IMR-90 (cell line): ENCODE measurements at regions not wholly inside any gene's neighbourhood (a gene's known extent, or its start where the extent isn't known, plus 50 kb on each side); places are given as distances from the start of the nearest gene placed in this dataset.

Experiments
- ATAC-seq: fragments of 200-7000 bp; cut with Tn5 transposase; 2 replicates; pipeline ENCODE4 v1.9.1; 2020; ENCODE audit warnings: low read depth, mild to moderate bottlenecking, moderate library complexity
- BruUV-seq: library from RNA; stranded (reverse); fragments of 400-500 nt; replicated peaks from 2 replicates; lab custom pipeline; 2021; lab: Mats Ljungman, UMichigan
- CTCF ChIA-PET: fragments of 300-600 bp; formaldehyde crosslinking; extraction: SDS; loops from one replicate; lab custom pipeline; 2021; ENCODE audit warnings: antibody characterized with exemption; lab: Yijun Ruan, JAX
- POLR2A ChIA-PET: fragments of 300-600 bp; sonication (Branson Sonifier 250); formaldehyde crosslinking; loops from one replicate; lab custom pipeline; 2022; ENCODE audit warnings: antibody characterized with exemption; ENCODE audit not compliant: unreplicated experiment; lab: Charles Lee
- DNase-seq: peaks from one replicate; pipeline ENCODE4 v3.0.0; 2013
- H2AFZ ChIP-seq: replicated peaks from 2 replicates; pipeline ENCODE3; 2013; ENCODE audit warnings: low read length, mild to moderate bottlenecking; ENCODE audit not compliant: poor library complexity
- H2AK5ac ChIP-seq: 2 replicates; pipeline ENCODE4 v1.6.1; 2013; ENCODE audit warnings: low read depth, low read length, inconsistent platforms
- H2AK9ac ChIP-seq: replicated peaks from 2 replicates; pipeline ENCODE3; 2013; ENCODE audit warnings: mild to moderate bottlenecking, low read depth, low read length, moderate library complexity; ENCODE audit not compliant: poor library complexity
- H2BK120ac ChIP-seq: 2 replicates; pipeline ENCODE4 v1.6.1; 2013; ENCODE audit warnings: low read depth, low read length, inconsistent platforms
- H2BK15ac ChIP-seq: 3 replicates; pipeline ENCODE4 v1.6.1; 2013; ENCODE audit warnings: low read depth, low read length, inconsistent platforms
- H2BK20ac ChIP-seq: 2 replicates; pipeline ENCODE4 v1.6.1; 2013; ENCODE audit warnings: low read depth, mild to moderate bottlenecking, inconsistent platforms, low read length, moderate library complexity
- H2BK5ac ChIP-seq: 2 replicates; pipeline ENCODE4 v1.6.1; 2013; ENCODE audit warnings: mild to moderate bottlenecking, low read depth, low read length, inconsistent platforms; ENCODE audit not compliant: poor library complexity, severe bottlenecking
- H3K14ac ChIP-seq: replicated peaks from 2 replicates; pipeline ENCODE4 v1.6.1; 2013; ENCODE audit warnings: low read depth, low read length, inconsistent platforms
- H3K18ac ChIP-seq: 2 replicates; pipeline ENCODE4 v1.6.1; 2013; ENCODE audit warnings: low read depth, low read length, control low read depth
- H3K23ac ChIP-seq: 2 replicates; pipeline ENCODE4 v1.6.1; 2013; ENCODE audit warnings: low read depth, low read length, inconsistent platforms
- H3K27ac ChIP-seq: 2 replicates; pipeline ENCODE4 v1.5.1; 2013; ENCODE audit warnings: mild to moderate bottlenecking, control low read depth, low read length; ENCODE audit not compliant: insufficient read depth
- H3K27me3 ChIP-seq: 2 replicates; pipeline ENCODE4 v1.6.1; 2013; ENCODE audit warnings: low read length; ENCODE audit not compliant: control insufficient read depth, insufficient read depth
- H3K36me3 ChIP-seq: 2 replicates; pipeline ENCODE4 v1.6.1; 2013; ENCODE audit warnings: low read length, mixed read lengths; ENCODE audit not compliant: control insufficient read depth, insufficient read depth
- H3K4ac ChIP-seq: 2 replicates; pipeline ENCODE4 v1.6.1; 2013; ENCODE audit warnings: low read depth, low read length, inconsistent platforms
- H3K4me1 ChIP-seq: 2 replicates; pipeline ENCODE4 v1.6.1; 2013; ENCODE audit warnings: low read length, mixed read lengths; ENCODE audit not compliant: control insufficient read depth, insufficient read depth
- H3K4me2 ChIP-seq: 2 replicates; pipeline ENCODE4 v1.6.1; 2013; ENCODE audit warnings: low read depth, mild to moderate bottlenecking, control low read depth, low read length, moderate library complexity
- H3K4me3 ChIP-seq: 2 replicates; pipeline ENCODE4 v1.5.1; 2013; ENCODE audit warnings: low read depth, mild to moderate bottlenecking, control low read depth, low read length, moderate library complexity; ENCODE audit not compliant: insufficient read depth
- H3K56ac ChIP-seq: 2 replicates; pipeline ENCODE4 v1.6.1; 2013; ENCODE audit warnings: low read length, inconsistent platforms; ENCODE audit not compliant: insufficient read depth; ENCODE audit errors: extremely low read depth
- H3K79me1 ChIP-seq, 2 experiments: 2 replicates each; pipeline ENCODE4 v1.6.1; 2013; ENCODE audit warnings: low read length in 2 of 2, inconsistent platforms in 1 of 2, low read depth in 1 of 2
- H3K9ac ChIP-seq: 2 replicates; pipeline ENCODE4 v1.6.1; 2013; ENCODE audit warnings: low read depth, low read length, control low read depth
- H3K9me1 ChIP-seq: 2 replicates; pipeline ENCODE4 v1.6.1; 2013; ENCODE audit warnings: low read length, inconsistent platforms; ENCODE audit not compliant: insufficient read depth
- H3K9me3 ChIP-seq: 2 replicates; pipeline ENCODE4 v1.6.1; 2013; ENCODE audit warnings: low read length; ENCODE audit not compliant: control insufficient read depth, insufficient read depth
- H4K20me1 ChIP-seq: 2 replicates; pipeline ENCODE4 v1.6.1; 2013; ENCODE audit warnings: low read length, inconsistent platforms; ENCODE audit not compliant: insufficient read depth
- H4K5ac ChIP-seq: 2 replicates; pipeline ENCODE4 v1.6.1; 2013; ENCODE audit warnings: mild to moderate bottlenecking, low read depth, low read length, control low read depth
- H4K8ac ChIP-seq, 2 experiments: 2 replicates each; pipeline ENCODE4 v1.6.1; 2013; ENCODE audit warnings: low read depth in 2 of 2, low read length in 2 of 2, control low read depth in 1 of 2, inconsistent platforms in 1 of 2
- H4K91ac ChIP-seq: 2 replicates; pipeline ENCODE4 v1.6.1; 2013; ENCODE audit warnings: low read depth, low read length, inconsistent platforms; ENCODE audit not compliant: insufficient read depth
- BHLHE40 ChIP-seq: fragments of 150-350 bp; IDR thresholded peaks from 2 replicates; pipeline ENCODE4 v1.6.1; 2016; ENCODE audit warnings: mild to moderate bottlenecking, low read depth, low read length
- CEBPB ChIP-seq: IDR thresholded peaks from 2 replicates; pipeline ENCODE4 v1.6.1; 2012; ENCODE audit warnings: low read depth, low read length, improper control_type of control experiment
- CHD1 ChIP-seq: IDR thresholded peaks from 2 replicates; pipeline ENCODE4 v1.6.1; 2012; ENCODE audit warnings: low read depth, low read length, improper control_type of control experiment
- FOS ChIP-seq: fragments of 150-350 bp; IDR thresholded peaks from 2 replicates; pipeline ENCODE4 v1.6.1; 2016; ENCODE audit warnings: low read depth, low read length
- MAFK ChIP-seq: IDR thresholded peaks from 2 replicates; pipeline ENCODE4 v1.6.1; 2012; ENCODE audit warnings: low read depth, low read length, improper control_type of control experiment
- MAZ ChIP-seq: IDR thresholded peaks from 2 replicates; pipeline ENCODE4 v1.6.1; 2012; ENCODE audit warnings: low read depth, mild to moderate bottlenecking, low read length, improper control_type of control experiment, moderate library complexity, borderline replicate concordance
- MXI1 ChIP-seq: IDR thresholded peaks from 2 replicates; pipeline ENCODE4 v1.6.1; 2012; ENCODE audit warnings: low read depth, mild to moderate bottlenecking, low read length, moderate library complexity, borderline replicate concordance
- NFE2L2 ChIP-seq: fragments of 150-350 bp; IDR thresholded peaks from 2 replicates; pipeline ENCODE4 v1.6.1; 2016; ENCODE audit warnings: low read depth, mild to moderate bottlenecking, low read length
- POLR2A ChIP-seq: IDR thresholded peaks from 2 replicates; pipeline ENCODE4 v1.6.1; 2012; ENCODE audit warnings: mild to moderate bottlenecking, low read depth, low read length
- RAD21 ChIP-seq: IDR thresholded peaks from 2 replicates; pipeline ENCODE4 v1.6.1; 2012; ENCODE audit warnings: low read length, improper control_type of control experiment
- RCOR1 ChIP-seq: IDR thresholded peaks from 2 replicates; pipeline ENCODE4 v1.6.1; 2012; ENCODE audit warnings: mild to moderate bottlenecking, low read length, improper control_type of control experiment; ENCODE audit not compliant: insufficient replicate concordance
- RFX5 ChIP-seq: IDR thresholded peaks from 2 replicates; pipeline ENCODE4 v1.8.0; 2012; ENCODE audit warnings: low read depth, mild to moderate bottlenecking, low read length, moderate library complexity
- SMC3 ChIP-seq: fragments of 150-350 bp; IDR thresholded peaks from 2 replicates; pipeline ENCODE4 v1.6.1; 2016; ENCODE audit warnings: low read depth, mild to moderate bottlenecking, antibody characterized with exemption, low read length, moderate library complexity
- WGBS, 2 experiments: methylation state at CpG; one replicate each; pipeline versions ENCODE4 v1.1.5 to v1.1.7; 2013; ENCODE audit warnings: missing lambda C conversion rate in 2 of 2; ENCODE audit not compliant: insufficient read length in 1 of 2; ENCODE audit errors: extremely low coverage in 2 of 2; 5-methylcytosine and 5-hydroxymethylcytosine counted together
- dilution Hi-C: fragments of 300-500 bp; cut with HindIII; formaldehyde crosslinking; loops from one replicate; pipeline ENCODE4 v1.14.3; 2018; ENCODE audit warnings: low sequenced_read_pairs; ENCODE audit not compliant: unreplicated experiment
- in situ Hi-C: fragments of 300-500 bp; cut with MboI; formaldehyde crosslinking; loops from 3 replicates; pipeline ENCODE4 v1.14.3; 2019; ENCODE audit warnings: low sequenced_read_pairs, inconsistent platforms, mixed read lengths
- intact Hi-C: fragments of 100-400 bp; cut with micrococcal nuclease; formaldehyde crosslinking; loops from 2 replicates; pipeline ENCODE4 v1.10.0; 2022
- TF ChIP-seq, protein P1 (sequence below): fragments of 150-350 bp; IDR thresholded peaks from 2 replicates; pipeline ENCODE4 v1.6.1; 2016; ENCODE audit warnings: low read depth, mild to moderate bottlenecking, low read length, moderate library complexity, borderline replicate concordance
- TF ChIP-seq, protein P2 (sequence below): conservative IDR thresholded peaks from 2 replicates; pipeline ENCODE4 v1.5.1; 2012; ENCODE audit warnings: mild to moderate bottlenecking, low read depth, low read length, improper control_type of control experiment
- TF ChIP-seq, protein P3 (sequence below): fragments of 150-350 bp; IDR thresholded peaks from 2 replicates; pipeline ENCODE4 v1.6.1; 2017; ENCODE audit warnings: mild to moderate bottlenecking, antibody characterized with exemption, low read length, low read depth

DNA sequence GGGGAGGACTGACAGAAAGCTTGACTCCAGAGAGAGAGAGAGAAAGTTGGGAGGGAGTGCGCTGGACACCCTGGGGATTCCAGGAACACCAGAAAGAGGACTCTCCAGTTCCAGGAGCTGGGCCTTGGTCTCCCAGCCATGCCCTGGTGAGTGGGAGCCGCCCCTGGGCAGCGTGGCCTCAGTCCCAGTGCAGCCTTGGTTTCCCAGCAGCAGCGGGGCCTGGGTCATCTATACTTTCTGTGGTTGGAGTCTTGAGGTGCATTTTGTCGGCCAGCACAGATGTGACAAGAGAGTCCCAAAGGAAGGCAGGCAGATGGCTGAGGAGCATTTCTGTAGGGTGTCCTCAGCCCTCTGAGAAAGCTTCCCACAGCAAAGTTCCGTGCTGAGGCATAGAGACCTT is 334.7 kb upstream of the ZNF32 start:
- POLR2A ChIA-PET = no interaction called here
- Histone ChIP-seq H2AK9ac (no peak overlapping the region), H2AFZ (no peak overlapping the region), H2BK5ac (no peak overlapping the region), H3K9me3 (peaks cover 4% of the 10 kb centered on the region; the same call in 1 of the 2 replicates), H3K4me1 (no peaks in the 10 kb centered on the region), H3K27ac (no peak overlapping the region), H3K36me3 (no peaks in the 10 kb centered on the region), H2BK15ac (no peak overlapping the region), H3K4me2 (no peak overlapping the region), H3K79me1 (no peaks in the 10 kb centered on the region), H3K4me3 (no peak overlapping the region), H4K91ac (no peak overlapping the region), H4K20me1 (no peaks in the 10 kb centered on the region), H3K9ac (no peak overlapping the region), H3K18ac (no peak overlapping the region), H2BK120ac (no peak overlapping the region), H3K9me1 (peaks cover 5% of the 10 kb centered on the region; the same call in 1 of the 2 replicates), H3K27me3 (peaks cover 3% of the 10 kb centered on the region; the same call in 1 of the 2 replicates), H3K14ac (no peak overlapping the region), H4K5ac (no peak overlapping the region), H4K8ac (no peak overlapping the region), H3K23ac (no peak overlapping the region), H2AK5ac (no peak overlapping the region), H2BK20ac (no peak overlapping the region), H3K4ac (no peak overlapping the region), H3K56ac (no peak overlapping the region)
- TF ChIP-seq MAZ (no peak), MXI1 (no peak), RCOR1 (no peak), MAFK (no peak), SMC3 (no peak), CHD1 (no peak), CEBPB (no peak), NFE2L2 (no peak), POLR2A (no peak), RFX5 (no peak), RAD21 (no peak), BHLHE40 (no peak), FOS (no peak)
- TF ChIP-seq, protein P1, sequence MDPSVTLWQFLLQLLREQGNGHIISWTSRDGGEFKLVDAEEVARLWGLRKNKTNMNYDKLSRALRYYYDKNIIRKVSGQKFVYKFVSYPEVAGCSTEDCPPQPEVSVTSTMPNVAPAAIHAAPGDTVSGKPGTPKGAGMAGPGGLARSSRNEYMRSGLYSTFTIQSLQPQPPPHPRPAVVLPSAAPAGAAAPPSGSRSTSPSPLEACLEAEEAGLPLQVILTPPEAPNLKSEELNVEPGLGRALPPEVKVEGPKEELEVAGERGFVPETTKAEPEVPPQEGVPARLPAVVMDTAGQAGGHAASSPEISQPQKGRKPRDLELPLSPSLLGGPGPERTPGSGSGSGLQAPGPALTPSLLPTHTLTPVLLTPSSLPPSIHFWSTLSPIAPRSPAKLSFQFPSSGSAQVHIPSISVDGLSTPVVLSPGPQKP = no peak
- TF ChIP-seq, protein P2, sequence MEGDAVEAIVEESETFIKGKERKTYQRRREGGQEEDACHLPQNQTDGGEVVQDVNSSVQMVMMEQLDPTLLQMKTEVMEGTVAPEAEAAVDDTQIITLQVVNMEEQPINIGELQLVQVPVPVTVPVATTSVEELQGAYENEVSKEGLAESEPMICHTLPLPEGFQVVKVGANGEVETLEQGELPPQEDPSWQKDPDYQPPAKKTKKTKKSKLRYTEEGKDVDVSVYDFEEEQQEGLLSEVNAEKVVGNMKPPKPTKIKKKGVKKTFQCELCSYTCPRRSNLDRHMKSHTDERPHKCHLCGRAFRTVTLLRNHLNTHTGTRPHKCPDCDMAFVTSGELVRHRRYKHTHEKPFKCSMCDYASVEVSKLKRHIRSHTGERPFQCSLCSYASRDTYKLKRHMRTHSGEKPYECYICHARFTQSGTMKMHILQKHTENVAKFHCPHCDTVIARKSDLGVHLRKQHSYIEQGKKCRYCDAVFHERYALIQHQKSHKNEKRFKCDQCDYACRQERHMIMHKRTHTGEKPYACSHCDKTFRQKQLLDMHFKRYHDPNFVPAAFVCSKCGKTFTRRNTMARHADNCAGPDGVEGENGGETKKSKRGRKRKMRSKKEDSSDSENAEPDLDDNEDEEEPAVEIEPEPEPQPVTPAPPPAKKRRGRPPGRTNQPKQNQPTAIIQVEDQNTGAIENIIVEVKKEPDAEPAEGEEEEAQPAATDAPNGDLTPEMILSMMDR = no peak
- TF ChIP-seq, protein P3, sequence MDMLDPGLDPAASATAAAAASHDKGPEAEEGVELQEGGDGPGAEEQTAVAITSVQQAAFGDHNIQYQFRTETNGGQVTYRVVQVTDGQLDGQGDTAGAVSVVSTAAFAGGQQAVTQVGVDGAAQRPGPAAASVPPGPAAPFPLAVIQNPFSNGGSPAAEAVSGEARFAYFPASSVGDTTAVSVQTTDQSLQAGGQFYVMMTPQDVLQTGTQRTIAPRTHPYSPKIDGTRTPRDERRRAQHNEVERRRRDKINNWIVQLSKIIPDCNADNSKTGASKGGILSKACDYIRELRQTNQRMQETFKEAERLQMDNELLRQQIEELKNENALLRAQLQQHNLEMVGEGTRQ = no peak
- dilution Hi-C loops = no loop called here
- no peak for ATAC-seq
- CTCF ChIA-PET = no interaction called here
- intact Hi-C loops = no loop called here
- WGBS, 2 experiments = 100% methylated on average over 3 of the region's 6 CpGs; no CpG with 5 or more reads in 1 of the 2 experiments
- no TSS peak for BruUV-seq
- no peak for DNase-seq
- in situ Hi-C loops = no loop called here
